Karpas-422 (cell line): ENCODE measurements at regions not wholly inside any gene's neighbourhood (a gene's known extent, or its start where the extent isn't known, plus 50 kb on each side); places are given as distances from the start of the nearest gene placed in this dataset.

ENCODE experiments used
- DNase-seq: peaks from one replicate; pipeline ENCODE4 v3.0.0-alpha.2; 2015
- H2AFZ ChIP-seq: fragments of 200-600 bp; sonication (generic); 2 replicates; pipeline ENCODE4 v1.6.1; 2014; ENCODE audit warnings: antibody characterized with exemption, low read length, mixed read lengths
- H3K27ac ChIP-seq: fragments of 200-600 bp; sonication (generic); 2 replicates; pipeline ENCODE4 v1.5.1; 2014; ENCODE audit warnings: mild to moderate bottlenecking, low read length, moderate library complexity
- H3K27me3 ChIP-seq: fragments of 200-600 bp; sonication (generic); 2 replicates; pipeline ENCODE4 v1.6.1; 2014; ENCODE audit warnings: low read length, mixed read lengths
- H3K36me3 ChIP-seq: fragments of 200-600 bp; sonication (generic); 2 replicates; pipeline ENCODE4 v1.6.1; 2014; ENCODE audit warnings: low read length, mixed read lengths; ENCODE audit not compliant: insufficient read depth
- H3K4me1 ChIP-seq: fragments of 200-600 bp; sonication (generic); 2 replicates; pipeline ENCODE4 v1.6.1; 2014; ENCODE audit warnings: mild to moderate bottlenecking, low read length, mixed read lengths
- H3K4me2 ChIP-seq: fragments of 200-600 bp; sonication (generic); 2 replicates; pipeline ENCODE4 v1.6.1; 2014; ENCODE audit warnings: low read length, low read depth, mild to moderate bottlenecking; ENCODE audit not compliant: poor library complexity, severe bottlenecking
- H3K4me3 ChIP-seq: fragments of 200-600 bp; sonication (generic); 2 replicates; pipeline ENCODE4 v1.5.1; 2014; ENCODE audit warnings: mild to moderate bottlenecking, antibody characterized with exemption, low read length, mixed read lengths
- H3K79me2 ChIP-seq: fragments of 200-600 bp; sonication (generic); 2 replicates; pipeline ENCODE4 v1.6.1; 2014; ENCODE audit warnings: mild to moderate bottlenecking, low read length, mixed read lengths
- H3K9ac ChIP-seq: fragments of 200-600 bp; sonication (generic); 2 replicates; pipeline ENCODE4 v1.6.0; 2014; ENCODE audit warnings: low read length
- H3K9me2 ChIP-seq: fragments of 200-600 bp; sonication (generic), shearing (Covaris generic); replicated peaks from 2 replicates; pipeline ENCODE4 v1.6.0; 2014; ENCODE audit warnings: mild to moderate bottlenecking, low read length, moderate library complexity; ENCODE audit not compliant: insufficient read depth
- H3K9me3 ChIP-seq: fragments of 300-700, 200-600 bp; sonication (generic); 2 replicates; pipeline ENCODE4 v1.6.1; 2014; ENCODE audit warnings: low read length, mixed read lengths
- H4K20me1 ChIP-seq: fragments of 200-600 bp; sonication (generic); 2 replicates; pipeline ENCODE4 v1.6.1; 2014; ENCODE audit warnings: mild to moderate bottlenecking, antibody characterized with exemption, low read length, low read depth; ENCODE audit not compliant: insufficient read depth

DNA sequence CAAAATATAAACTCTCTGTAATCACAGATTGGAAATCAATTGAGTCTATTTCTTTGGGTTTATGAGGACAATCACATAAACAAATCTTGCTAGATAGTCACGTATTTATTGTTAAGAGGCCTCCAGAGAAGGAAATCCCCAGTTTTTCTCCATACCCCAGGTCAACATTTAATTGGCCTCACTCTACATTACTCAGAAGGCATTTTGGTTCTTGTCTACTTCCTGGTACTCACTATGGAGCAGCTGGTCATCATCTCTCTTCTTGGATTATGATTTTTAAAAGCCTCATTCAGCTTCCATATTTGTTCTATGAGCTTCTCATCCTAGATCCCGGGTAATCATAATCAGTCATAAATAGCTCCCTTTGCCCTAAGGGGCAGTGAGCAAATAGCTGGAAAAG lies 81.6 kb upstream of the LNX1 start:
- Histone ChIP-seq H4K20me1 (no peaks in the 10 kb centered on the region), H3K4me3 (no peak overlapping the region), H3K9me2 (no peaks in the 10 kb centered on the region), H3K79me2 (no peaks in the 10 kb centered on the region), H3K4me1 (no peaks in the 10 kb centered on the region), H3K9me3 (no peaks in the 10 kb centered on the region), H2AFZ (no peak overlapping the region), H3K27ac (no peak overlapping the region), H3K4me2 (no peak overlapping the region), H3K9ac (no peak overlapping the region), H3K36me3 (no peaks in the 10 kb centered on the region), H3K27me3 (no peaks in the 10 kb centered on the region)
- DNase-seq: no peak

DNA sequence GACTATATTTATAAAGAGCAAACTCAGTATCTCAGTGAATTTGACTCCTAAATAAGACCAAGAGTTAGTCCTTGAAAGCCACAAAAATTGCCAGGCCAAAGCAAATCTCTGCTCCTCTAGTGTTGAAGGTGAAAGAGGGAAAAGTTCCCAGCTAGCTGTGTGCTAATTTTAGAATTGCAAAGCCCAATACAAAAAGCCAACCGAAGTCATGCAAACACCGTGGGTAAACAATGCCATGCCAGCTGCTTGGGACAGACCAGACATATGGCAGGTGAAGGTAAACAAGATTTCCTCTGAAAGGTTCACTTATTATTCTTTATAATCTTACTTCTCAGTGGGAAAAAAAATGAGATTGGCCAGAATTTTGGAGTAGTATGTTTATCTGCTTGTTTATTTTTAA lies 80.5 kb upstream of the LNX1 start:
- H4K20me1 ChIP-seq: no peaks in the 10 kb centered on the region
- no peak overlapping the region for H3K4me3 ChIP-seq
- H3K4me2 ChIP-seq: no peak overlapping the region
- H3K36me3 ChIP-seq: no peaks in the 10 kb centered on the region
- no peak overlapping the region for H3K27ac ChIP-seq
- H3K4me1 ChIP-seq: no peaks in the 10 kb centered on the region
- DNase-seq: no peak
- H3K9me2 ChIP-seq: no peaks in the 10 kb centered on the region
- H3K27me3 ChIP-seq: no peaks in the 10 kb centered on the region
- H3K9ac ChIP-seq: no peak overlapping the region
- no peaks in the 10 kb centered on the region for H3K79me2 ChIP-seq
- H2AFZ ChIP-seq: no peak overlapping the region
- no peaks in the 10 kb centered on the region for H3K9me3 ChIP-seq

DNA sequence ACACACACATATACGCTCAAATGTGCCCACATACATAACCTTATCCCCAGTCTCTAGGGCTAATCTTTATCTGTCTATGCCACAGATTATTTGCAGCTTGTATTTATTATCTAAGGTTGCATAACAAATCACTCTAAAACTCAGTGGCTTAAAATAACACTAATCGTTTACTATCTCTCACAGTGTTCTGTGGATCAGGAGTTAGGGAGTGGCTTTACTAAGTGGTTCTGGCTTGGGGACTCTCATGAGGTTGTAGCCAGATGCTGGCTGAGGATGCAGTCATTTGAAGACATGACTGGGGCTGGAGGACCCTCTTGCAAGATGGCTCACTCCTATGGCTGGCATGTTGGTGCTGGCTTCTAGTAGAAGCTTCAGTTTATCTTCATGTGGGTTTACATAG lies 68.5 kb upstream of the LNX1 start:
- Histone ChIP-seq H3K9ac (no peak overlapping the region), H3K9me2 (no peaks in the 10 kb centered on the region), H3K27me3 (no peaks in the 10 kb centered on the region), H3K4me3 (no peak overlapping the region), H3K4me1 (peaks cover 8% of the 10 kb centered on the region), H3K27ac (no peak overlapping the region), H4K20me1 (no peaks in the 10 kb centered on the region), H3K4me2 (no peak overlapping the region), H3K36me3 (no peaks in the 10 kb centered on the region), H2AFZ (no peak overlapping the region), H3K9me3 (no peaks in the 10 kb centered on the region), H3K79me2 (no peaks in the 10 kb centered on the region)
- DNase-seq: no peak

DNA sequence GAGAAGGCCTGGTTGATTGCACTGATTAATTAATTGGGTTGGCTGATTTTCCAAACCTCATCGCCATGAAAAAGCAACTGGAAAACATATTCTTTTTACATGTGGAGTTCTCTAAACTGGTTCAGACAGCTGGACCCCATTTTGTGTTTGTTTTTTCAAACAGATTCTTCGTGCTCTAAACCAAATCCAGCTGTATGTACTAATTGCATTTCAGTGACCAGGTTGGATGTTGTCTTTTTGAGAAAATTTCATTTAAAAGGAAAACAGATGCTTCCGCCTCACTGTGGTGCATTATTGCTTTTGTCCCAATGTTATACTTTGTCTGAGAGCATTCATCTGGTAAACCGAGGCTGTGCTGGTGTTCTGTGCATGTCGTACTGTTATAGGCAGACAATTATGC lies 67.8 kb upstream of the LNX1 start:
- no peaks in the 10 kb centered on the region for H3K9me3 ChIP-seq
- H3K4me1 ChIP-seq: peaks cover 8% of the 10 kb centered on the region
- H2AFZ ChIP-seq: no peak overlapping the region
- H3K27me3 ChIP-seq: no peaks in the 10 kb centered on the region
- H3K9ac ChIP-seq: no peak overlapping the region
- H3K36me3 ChIP-seq: no peaks in the 10 kb centered on the region
- no peaks in the 10 kb centered on the region for H3K9me2 ChIP-seq
- no peaks in the 10 kb centered on the region for H3K79me2 ChIP-seq
- no peak overlapping the region for H3K4me2 ChIP-seq
- H4K20me1 ChIP-seq: no peaks in the 10 kb centered on the region
- no peak for DNase-seq
- no peak overlapping the region for H3K27ac ChIP-seq
- no peak overlapping the region for H3K4me3 ChIP-seq

DNA sequence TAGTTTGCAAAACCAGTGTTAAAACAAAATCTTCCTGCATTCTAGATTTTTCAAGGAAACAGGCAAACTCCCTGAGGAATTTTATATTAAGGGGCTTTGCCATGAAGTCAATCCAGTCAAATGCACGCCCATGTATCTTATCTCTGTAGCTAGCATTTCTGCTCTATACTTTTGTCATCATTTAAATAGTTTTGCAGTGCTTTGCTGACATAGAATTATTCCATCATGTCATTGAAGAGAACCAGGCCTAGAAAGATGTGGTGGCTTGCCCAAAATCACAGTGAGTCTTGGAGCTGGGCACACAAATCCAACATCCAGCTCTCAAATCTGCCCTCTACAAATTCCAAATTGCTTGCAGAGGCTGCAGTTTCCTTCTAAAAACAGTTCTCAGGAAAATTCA lies 66.7 kb upstream of the LNX1 start:
- no peaks in the 10 kb centered on the region for H3K9me2 ChIP-seq
- DNase-seq: no peak
- H3K4me2 ChIP-seq: no peak overlapping the region
- no peaks in the 10 kb centered on the region for H3K36me3 ChIP-seq
- H3K79me2 ChIP-seq: no peaks in the 10 kb centered on the region
- no peak overlapping the region for H3K27ac ChIP-seq
- H4K20me1 ChIP-seq: no peaks in the 10 kb centered on the region
- no peaks in the 10 kb centered on the region for H3K9me3 ChIP-seq
- H2AFZ ChIP-seq: no peak overlapping the region
- no peak overlapping the region for H3K9ac ChIP-seq
- no peaks in the 10 kb centered on the region for H3K27me3 ChIP-seq
- H3K4me3 ChIP-seq: no peak overlapping the region
- H3K4me1 ChIP-seq: peaks cover 8% of the 10 kb centered on the region

DNA sequence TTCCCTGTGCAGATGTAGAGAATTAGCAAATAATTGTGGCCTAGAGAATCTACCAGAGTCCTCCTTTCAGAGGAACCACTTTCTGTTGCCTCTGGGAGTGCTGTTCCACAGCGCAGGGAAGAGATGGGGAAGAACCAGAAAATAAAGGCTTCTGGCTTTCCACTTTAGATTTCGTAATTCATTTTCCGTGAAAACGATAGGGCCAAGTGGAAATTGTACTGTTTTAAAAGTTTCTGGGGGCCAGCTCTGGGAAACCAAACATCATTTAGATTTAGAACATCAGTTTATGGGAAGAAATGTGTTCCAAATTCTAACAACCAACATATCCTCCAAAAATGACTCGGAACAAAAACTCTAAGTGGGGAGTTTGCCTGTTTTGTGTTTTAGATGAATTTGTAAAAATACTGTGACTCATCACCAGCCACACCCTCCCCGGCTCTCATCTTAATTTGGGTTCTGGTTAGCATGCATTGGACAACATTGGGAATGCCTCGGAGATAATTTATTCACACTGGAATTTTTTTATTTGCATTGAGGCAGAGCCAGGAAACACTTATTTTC lies 65.2 kb upstream of the LNX1 start:
- peaks cover 1% of the 10 kb centered on the region for H3K4me1 ChIP-seq
- H4K20me1 ChIP-seq: no peaks in the 10 kb centered on the region
- DNase-seq: no peak
- H3K4me2 ChIP-seq: no peak overlapping the region
- no peaks in the 10 kb centered on the region for H3K27me3 ChIP-seq
- no peaks in the 10 kb centered on the region for H3K9me2 ChIP-seq
- no peak overlapping the region for H3K9ac ChIP-seq
- no peak overlapping the region for H3K4me3 ChIP-seq
- no peaks in the 10 kb centered on the region for H3K79me2 ChIP-seq
- no peak overlapping the region for H2AFZ ChIP-seq
- no peak overlapping the region for H3K27ac ChIP-seq
- H3K9me3 ChIP-seq: no peaks in the 10 kb centered on the region
- no peaks in the 10 kb centered on the region for H3K36me3 ChIP-seq

DNA sequence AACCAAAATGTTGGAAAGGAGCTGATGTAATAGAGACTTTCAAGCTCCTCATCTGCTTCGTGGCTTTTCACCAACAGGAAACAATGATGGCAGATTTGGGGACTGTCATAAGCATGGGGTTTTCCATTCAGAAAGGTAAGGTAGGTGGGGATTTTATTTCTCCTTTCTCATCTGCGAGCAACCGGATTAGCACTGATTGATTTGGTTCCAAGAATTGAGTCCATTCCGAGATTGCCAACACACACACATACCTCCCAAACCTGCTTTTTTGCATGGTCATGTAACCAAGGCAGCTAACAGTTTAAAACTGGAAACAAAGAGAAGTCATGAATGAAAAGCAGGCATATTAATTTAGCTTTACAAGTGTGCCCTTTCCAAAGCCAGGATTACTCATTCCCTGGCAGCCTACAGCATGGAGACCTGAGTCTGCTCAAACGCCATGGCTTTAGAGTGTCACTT lies 63.0 kb upstream of the LNX1 start:
- no peaks in the 10 kb centered on the region for H3K36me3 ChIP-seq
- H3K9ac ChIP-seq: no peak overlapping the region
- no peak overlapping the region for H3K4me2 ChIP-seq
- no peak overlapping the region for H2AFZ ChIP-seq
- no peaks in the 10 kb centered on the region for H3K9me3 ChIP-seq
- no peaks in the 10 kb centered on the region for H3K27me3 ChIP-seq
- H3K4me3 ChIP-seq: no peak overlapping the region
- no peaks in the 10 kb centered on the region for H3K9me2 ChIP-seq
- DNase-seq: no peak
- no peaks in the 10 kb centered on the region for H3K79me2 ChIP-seq
- H3K27ac ChIP-seq: no peak overlapping the region
- no peaks in the 10 kb centered on the region for H3K4me1 ChIP-seq
- no peaks in the 10 kb centered on the region for H4K20me1 ChIP-seq

DNA sequence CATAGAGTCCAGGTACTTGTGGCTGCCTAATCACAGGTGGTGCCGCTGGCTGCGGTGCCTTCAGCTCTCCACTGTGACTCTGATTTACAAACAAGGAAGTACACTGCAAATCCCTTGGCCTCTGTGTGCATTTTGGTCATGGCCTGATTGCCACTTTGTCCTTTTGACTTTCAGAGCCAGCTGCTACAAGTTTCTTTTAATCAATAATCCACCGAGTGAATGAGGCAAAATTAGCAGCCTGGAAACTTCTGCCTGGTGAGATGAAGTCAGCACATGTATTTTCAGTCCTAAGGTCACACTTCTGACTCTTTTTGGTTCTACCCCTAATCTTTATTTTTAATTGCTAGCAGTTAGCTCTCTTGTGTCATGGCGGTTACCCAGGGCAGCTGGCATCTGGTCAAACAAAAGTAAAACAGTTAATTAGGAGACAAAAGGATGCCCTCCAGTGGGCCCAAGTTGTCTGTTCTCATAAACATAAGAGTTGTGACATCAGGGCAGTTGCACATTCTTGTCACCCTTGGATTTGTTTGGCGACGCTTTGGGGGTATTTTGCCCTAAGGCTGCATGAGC lies 62.3 kb upstream of the LNX1 start:
- no peaks in the 10 kb centered on the region for H4K20me1 ChIP-seq
- no peak overlapping the region for H3K4me3 ChIP-seq
- no peak overlapping the region for H3K4me2 ChIP-seq
- H3K27me3 ChIP-seq: no peaks in the 10 kb centered on the region
- no peak for DNase-seq
- H3K27ac ChIP-seq: no peak overlapping the region
- H3K4me1 ChIP-seq: no peaks in the 10 kb centered on the region
- no peak overlapping the region for H3K9ac ChIP-seq
- H3K36me3 ChIP-seq: no peaks in the 10 kb centered on the region
- H2AFZ ChIP-seq: no peak overlapping the region
- no peaks in the 10 kb centered on the region for H3K9me3 ChIP-seq
- H3K79me2 ChIP-seq: no peaks in the 10 kb centered on the region
- no peaks in the 10 kb centered on the region for H3K9me2 ChIP-seq
